Breast epithelium (tissue), 4 donors: ENCODE measurements at regions not wholly inside any gene's neighbourhood (a gene's known extent, or its start where the extent isn't known, plus 50 kb on each side); places are given as distances from the start of the nearest gene placed in this dataset.

ENCODE experiments used
- DNase-seq, 2 donors: peaks; one replicate each; pipeline ENCODE4 v3.0.0-alpha.2; 2019; ENCODE audit warnings: low spot score in 2 of 2
- H3K27ac ChIP-seq, 2 donors: fragments of 200-600 bp; sonication (generic) in 1 of 2; one replicate each; pipeline ENCODE4 v1.5.1; 2016 to 2019; ENCODE audit warnings: mild to moderate bottlenecking in 1 of 2
- H3K27me3 ChIP-seq, 2 donors: fragments of 200-600 bp; sonication (generic) in 1 of 2; one replicate each; pipeline versions ENCODE4 v1.5.1 to v1.6.0; 2017 to 2019; ENCODE audit warnings: control low read depth in 1 of 2, mild to moderate bottlenecking in 1 of 2
- H3K36me3 ChIP-seq: fragments of 200-600 bp; one replicate; pipeline ENCODE4 v1.5.1; 2019
- H3K4me1 ChIP-seq, 2 donors: fragments of 200-600 bp; sonication (generic); one replicate each; pipeline ENCODE4 v1.5.1; 2016 to 2019; ENCODE audit warnings: control low read depth in 1 of 2
- H3K4me3 ChIP-seq, 3 donors: fragments of 200-600 bp; sonication (generic); 1 replicate in 2 of 3; 2 replicates in 1 of 3; pipeline ENCODE4 v1.5.1; 2016 to 2019; ENCODE audit warnings: mild to moderate bottlenecking in 3 of 3, moderate library complexity in 2 of 3
- H3K9me3 ChIP-seq, 2 donors: fragments of 200-600 bp; sonication (generic) in 1 of 2; one replicate each; pipeline ENCODE4 v1.5.1; 2016 to 2019; ENCODE audit warnings: control low read depth in 1 of 2
- POLR2A ChIP-seq: fragments of 450-650 bp; IDR thresholded peaks from one replicate; pipeline ENCODE4 v1.6.1; 2016; ENCODE audit warnings: antibody characterized with exemption, mild to moderate bottlenecking, moderate library complexity
- POLR2AphosphoS5 ChIP-seq, 3 donors: sonication (generic); formaldehyde crosslinking; IDR thresholded peaks; one replicate each; pipeline ENCODE4 v1.6.1; 2017; ENCODE audit warnings: antibody characterized with exemption in 3 of 3
- intact Hi-C: fragments of 100-400 bp; cut with DNase I; formaldehyde crosslinking; loops from one replicate; pipeline ENCODE4 v1.15.1; 2023; ENCODE audit warnings: low total_unique reads
- TF ChIP-seq, protein P1 (sequence below), 3 donors: fragments of 450-650 bp; IDR thresholded peaks; one replicate each; pipeline ENCODE4 v1.5.1; 2016 to 2017; ENCODE audit warnings: antibody characterized with exemption in 3 of 3, mild to moderate bottlenecking in 3 of 3, moderate library complexity in 3 of 3

DNA sequence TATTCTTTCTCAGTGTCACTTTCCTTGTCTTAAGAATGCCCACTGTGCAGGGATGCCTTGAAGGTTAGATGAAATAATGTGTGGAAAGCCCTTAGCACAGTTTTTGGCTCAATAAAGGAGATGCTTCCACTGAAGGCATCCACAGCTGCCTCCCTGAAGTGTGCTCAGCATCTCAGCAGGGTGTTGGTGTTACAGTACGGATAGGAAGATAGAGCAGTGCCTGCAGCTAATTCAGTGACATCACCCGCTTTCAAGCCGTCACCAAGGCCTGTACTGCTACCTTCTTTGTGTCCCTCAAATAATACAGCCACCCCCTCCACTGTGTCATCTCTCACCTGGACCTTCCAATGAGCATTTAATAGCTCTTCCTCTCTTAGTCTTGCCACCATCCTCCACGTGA is 59.0 kb downstream of the NDUFS5 start:
- Histone ChIP-seq H3K4me1 (peaks cover 0 to 4% of the 10 kb centered on the region in 2 donors), H3K27me3 (peaks cover 0 to 11% of the 10 kb centered on the region in 2 donors), H3K36me3 (no peaks in the 10 kb centered on the region), H3K9me3 (no peaks in the 10 kb centered on the region), H3K4me3 (no peak overlapping the region), H3K27ac (peak overlapping the region in 1 of 2 donors; percentile 12)
- DNase-seq, result no peak
- intact Hi-C loops, result no loop called here
- TF ChIP-seq, protein P1, sequence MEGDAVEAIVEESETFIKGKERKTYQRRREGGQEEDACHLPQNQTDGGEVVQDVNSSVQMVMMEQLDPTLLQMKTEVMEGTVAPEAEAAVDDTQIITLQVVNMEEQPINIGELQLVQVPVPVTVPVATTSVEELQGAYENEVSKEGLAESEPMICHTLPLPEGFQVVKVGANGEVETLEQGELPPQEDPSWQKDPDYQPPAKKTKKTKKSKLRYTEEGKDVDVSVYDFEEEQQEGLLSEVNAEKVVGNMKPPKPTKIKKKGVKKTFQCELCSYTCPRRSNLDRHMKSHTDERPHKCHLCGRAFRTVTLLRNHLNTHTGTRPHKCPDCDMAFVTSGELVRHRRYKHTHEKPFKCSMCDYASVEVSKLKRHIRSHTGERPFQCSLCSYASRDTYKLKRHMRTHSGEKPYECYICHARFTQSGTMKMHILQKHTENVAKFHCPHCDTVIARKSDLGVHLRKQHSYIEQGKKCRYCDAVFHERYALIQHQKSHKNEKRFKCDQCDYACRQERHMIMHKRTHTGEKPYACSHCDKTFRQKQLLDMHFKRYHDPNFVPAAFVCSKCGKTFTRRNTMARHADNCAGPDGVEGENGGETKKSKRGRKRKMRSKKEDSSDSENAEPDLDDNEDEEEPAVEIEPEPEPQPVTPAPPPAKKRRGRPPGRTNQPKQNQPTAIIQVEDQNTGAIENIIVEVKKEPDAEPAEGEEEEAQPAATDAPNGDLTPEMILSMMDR (IDR thresholded peaks at IDR 0.05), result no peak
- TF ChIP-seq POLR2AphosphoS5 (IDR thresholded peaks at IDR 0.05), result no peak
- no peak for TF ChIP-seq POLR2A

GRCh38 chr1:39086386-39086785 is 60.2 kb downstream of the NDUFS5 start:
- Histone ChIP-seq H3K27me3 (peaks cover 0 to 11% of the 10 kb centered on the region in 2 donors), H3K4me1 (peaks cover 0 to 11% of the 10 kb centered on the region in 2 donors), H3K9me3 (no peaks in the 10 kb centered on the region), H3K27ac (peak overlapping the region; percentile 45 to 49), H3K4me3 (no peak overlapping the region), H3K36me3 (no peaks in the 10 kb centered on the region)
- DNase-seq, result no peak
- intact Hi-C loops, result no loop called here
- TF ChIP-seq POLR2A (no peak), POLR2AphosphoS5 (IDR thresholded peaks at IDR 0.05) (no peak)
- TF ChIP-seq, protein P1 (IDR thresholded peaks at IDR 0.05), result no peak

- Histone ChIP-seq H3K36me3 (no peaks in the 10 kb centered on the region), H3K27ac (peak overlapping the region; percentile 45 to 49), H3K9me3 (no peaks in the 10 kb centered on the region), H3K27me3 (peaks cover 0 to 11% of the 10 kb centered on the region in 2 donors), H3K4me1 (peaks cover 0 to 11% of the 10 kb centered on the region in 2 donors), H3K4me3 (peak overlapping the region in 1 of 3 donors; percentile 15)
- TF ChIP-seq, protein P1 (IDR thresholded peaks at IDR 0.05), result no peak
- TF ChIP-seq POLR2A (no peak), POLR2AphosphoS5 (IDR thresholded peaks at IDR 0.05) (no peak)
- intact Hi-C loops, result no loop called here
- no peak for DNase-seq
Observed at GRCh38 chr1:39086865-39087409, 60.8 kb downstream of the NDUFS5 start.

- peak overlapping the region; percentile 45 to 49 for H3K27ac ChIP-seq
- no peaks in the 10 kb centered on the region for H3K36me3 ChIP-seq
- no peaks in the 10 kb centered on the region for H3K9me3 ChIP-seq
- DNase-seq, result no peak
- H3K27me3 ChIP-seq, result peaks cover 0 to 6% of the 10 kb centered on the region in 2 donors
- peaks cover 0 to 11% of the 10 kb centered on the region in 2 donors for H3K4me1 ChIP-seq
- TF ChIP-seq POLR2A (no peak), POLR2AphosphoS5 (IDR thresholded peaks at IDR 0.05) (no peak)
- intact Hi-C loops, result no loop called here
- H3K4me3 ChIP-seq, result no peak overlapping the region
Observed at GRCh38 chr1:39087435-39087834, 61.3 kb downstream of the NDUFS5 start.

- no peaks in the 10 kb centered on the region for H3K9me3 ChIP-seq
- no peaks in the 10 kb centered on the region for H3K36me3 ChIP-seq
- intact Hi-C loops, result no loop called here
- H3K27ac ChIP-seq, result peak overlapping the region; percentile 22 to 91
- no peak for DNase-seq
- H3K4me3 ChIP-seq, result no peak overlapping the region
- H3K27me3 ChIP-seq, result no peaks in the 10 kb centered on the region
- H3K4me1 ChIP-seq, result peaks cover 0 to 11% of the 10 kb centered on the region in 2 donors
- TF ChIP-seq POLR2AphosphoS5 (IDR thresholded peaks at IDR 0.05) (no peak), POLR2A (no peak)
- TF ChIP-seq, protein P1 (IDR thresholded peaks at IDR 0.05), result no peak
Observed at GRCh38 chr1:39088658-39089057, 62.5 kb downstream of the NDUFS5 start.
